ENCODE measurements at regions not wholly inside any gene's neighbourhood (a gene's known extent, or its start where the extent isn't known, plus 50 kb on each side); places are given as distances from the start of the nearest gene placed in this dataset.
A peak's percentile ranks its signal among the peaks of the same experiment; 100 is the strongest.

GRCh38 chr12:91811481-91812287 is 334.0 kb downstream of the BTG1 start:
- no peak for TF ChIP-seq POLR2A (IDR thresholded peaks at IDR 0.05)
- TF ChIP-seq, protein P1, sequence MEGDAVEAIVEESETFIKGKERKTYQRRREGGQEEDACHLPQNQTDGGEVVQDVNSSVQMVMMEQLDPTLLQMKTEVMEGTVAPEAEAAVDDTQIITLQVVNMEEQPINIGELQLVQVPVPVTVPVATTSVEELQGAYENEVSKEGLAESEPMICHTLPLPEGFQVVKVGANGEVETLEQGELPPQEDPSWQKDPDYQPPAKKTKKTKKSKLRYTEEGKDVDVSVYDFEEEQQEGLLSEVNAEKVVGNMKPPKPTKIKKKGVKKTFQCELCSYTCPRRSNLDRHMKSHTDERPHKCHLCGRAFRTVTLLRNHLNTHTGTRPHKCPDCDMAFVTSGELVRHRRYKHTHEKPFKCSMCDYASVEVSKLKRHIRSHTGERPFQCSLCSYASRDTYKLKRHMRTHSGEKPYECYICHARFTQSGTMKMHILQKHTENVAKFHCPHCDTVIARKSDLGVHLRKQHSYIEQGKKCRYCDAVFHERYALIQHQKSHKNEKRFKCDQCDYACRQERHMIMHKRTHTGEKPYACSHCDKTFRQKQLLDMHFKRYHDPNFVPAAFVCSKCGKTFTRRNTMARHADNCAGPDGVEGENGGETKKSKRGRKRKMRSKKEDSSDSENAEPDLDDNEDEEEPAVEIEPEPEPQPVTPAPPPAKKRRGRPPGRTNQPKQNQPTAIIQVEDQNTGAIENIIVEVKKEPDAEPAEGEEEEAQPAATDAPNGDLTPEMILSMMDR (IDR thresholded peaks at IDR 0.05), result peak; percentile 79 to 85 (median 84)
